ENCODE measurements at regions not wholly inside any gene's neighbourhood (a gene's known extent, or its start where the extent isn't known, plus 50 kb on each side); places are given as distances from the start of the nearest gene placed in this dataset.

- TF ChIP-seq CTCF (IDR thresholded peaks at IDR 0.05 in 4 of 5, conservative IDR thresholded peaks at IDR 0.05 in 1 of 5) (no peak), POLR2A (IDR thresholded peaks at IDR 0.05) (no peak)
Measured at GRCh38 chr13:64847767-64848166, 2382.4 kb downstream of the PCDH9 start.

All from gastrocnemius medialis (tissue), 4 donors.